ENCODE measurements at regions not wholly inside any gene's neighbourhood (a gene's known extent, or its start where the extent isn't known, plus 50 kb on each side); places are given as distances from the start of the nearest gene placed in this dataset.

- DNase-seq: no peak
Measured at GRCh38 chr18:37662546-37663339, 97.1 kb upstream of the CELF4 start.

GRCh38 chr18:37662099-37662498 is 96.5 kb upstream of the CELF4 start:
- no peak for DNase-seq

- DNase-seq: no peak
Measured at GRCh38 chr18:37661478-37661877, 95.9 kb upstream of the CELF4 start.

GRCh38 chr18:37661061-37661460 is 95.5 kb upstream of the CELF4 start:
- DNase-seq: no peak

- no peak for DNase-seq
Measured at GRCh38 chr18:37660658-37661057, 95.1 kb upstream of the CELF4 start.

GRCh38 chr18:37659906-37660305 is 94.3 kb upstream of the CELF4 start:
- no peak for DNase-seq

GRCh38 chr18:37658894-37659293 is 93.3 kb upstream of the CELF4 start:
- DNase-seq: no peak

- no peak for DNase-seq
Measured at GRCh38 chr18:37657493-37657892, 91.9 kb upstream of the CELF4 start.

GRCh38 chr18:37654731-37655369 is 89.3 kb upstream of the CELF4 start:
- no peak for DNase-seq

- no peak for DNase-seq
Measured at GRCh38 chr18:37654034-37654433, 88.4 kb upstream of the CELF4 start.

- no peak for DNase-seq
Measured at GRCh38 chr18:37653618-37654017, 88.0 kb upstream of the CELF4 start.

GRCh38 chr18:37649930-37650329 is 84.3 kb upstream of the CELF4 start:
- DNase-seq: no peak

GRCh38 chr18:37649416-37649815 is 83.8 kb upstream of the CELF4 start:
- no peak for DNase-seq

- no peak for DNase-seq
Measured at GRCh38 chr18:37641573-37641972, 76.0 kb upstream of the CELF4 start.

GRCh38 chr18:37640504-37640903 is 74.9 kb upstream of the CELF4 start:
- DNase-seq: no peak

GRCh38 chr18:37639846-37640245 is 74.2 kb upstream of the CELF4 start:
- DNase-seq: no peak

- DNase-seq: no peak
Measured at GRCh38 chr18:37637478-37637850, 71.9 kb upstream of the CELF4 start.

GRCh38 chr18:37636831-37637477 is 71.4 kb upstream of the CELF4 start:
- no peak for DNase-seq

GRCh38 chr18:37634516-37634915 is 68.9 kb upstream of the CELF4 start:
- no peak for DNase-seq

GRCh38 chr18:37631422-37631821 is 65.8 kb upstream of the CELF4 start:
- DNase-seq: no peak

GRCh38 chr18:37630334-37630733 is 64.7 kb upstream of the CELF4 start:
- no peak for DNase-seq

- no peak for DNase-seq
Measured at GRCh38 chr18:37628470-37629220, 63.0 kb upstream of the CELF4 start.

GRCh38 chr18:37624318-37624717 is 58.7 kb upstream of the CELF4 start:
- DNase-seq: no peak

- DNase-seq: no peak
Measured at GRCh38 chr18:37619964-37620363, 54.4 kb upstream of the CELF4 start.
